CMK (cell line): ENCODE measurements at regions not wholly inside any gene's neighbourhood (a gene's known extent, or its start where the extent isn't known, plus 50 kb on each side); places are given as distances from the start of the nearest gene placed in this dataset.
"Not testable (repeated sequence)": the region's sequence is repeated elsewhere in the genome, so short reads cannot be mapped to it uniquely, and the experiment has no call there.

ENCODE experiments used
- DNase-seq: peaks from one replicate; pipeline ENCODE4 v3.0.0-alpha.2; 2010; ENCODE audit warnings: low read depth

- DNase-seq = not testable (repeated sequence)
Observed at GRCh38 chr21:9001890-9002663, 1519.3 kb upstream of the TPTE start.

- not testable (repeated sequence) for DNase-seq
Observed at GRCh38 chr21:9003909-9004814, 1517.2 kb upstream of the TPTE start.

GRCh38 chr21:9004815-9005518 is 1516.4 kb upstream of the TPTE start:
- not testable (repeated sequence) for DNase-seq

GRCh38 chr21:9005671-9006070 is 1515.7 kb upstream of the TPTE start:
- not testable (repeated sequence) for DNase-seq

GRCh38 chr21:9006111-9006510 is 1515.3 kb upstream of the TPTE start:
- not testable (repeated sequence) for DNase-seq

- not testable (repeated sequence) for DNase-seq
Observed at GRCh38 chr21:9006553-9007323, 1514.6 kb upstream of the TPTE start.

- no peak for DNase-seq
Observed at GRCh38 chr21:9008636-9009035, 1512.7 kb upstream of the TPTE start.

- DNase-seq = not testable (repeated sequence)
Observed at GRCh38 chr21:9009267-9010016, 1511.9 kb upstream of the TPTE start.

GRCh38 chr21:9010121-9010795 is 1511.1 kb upstream of the TPTE start:
- DNase-seq = not testable (repeated sequence)

- DNase-seq = not testable (repeated sequence)
Observed at GRCh38 chr21:9010936-9011890, 1510.2 kb upstream of the TPTE start.

GRCh38 chr21:9011916-9012315 is 1509.5 kb upstream of the TPTE start:
- DNase-seq = not testable (repeated sequence)

GRCh38 chr21:9013502-9014242 is 1507.7 kb upstream of the TPTE start:
- not testable (repeated sequence) for DNase-seq

- not testable (repeated sequence) for DNase-seq
Observed at GRCh38 chr21:9014243-9014734, 1507.1 kb upstream of the TPTE start.

GRCh38 chr21:9015483-9016197 is 1505.7 kb upstream of the TPTE start:
- DNase-seq = not testable (repeated sequence)

GRCh38 chr21:9017206-9017605 is 1504.2 kb upstream of the TPTE start:
- DNase-seq = not testable (repeated sequence)

GRCh38 chr21:9018731-9019253 is 1502.6 kb upstream of the TPTE start:
- DNase-seq = not testable (repeated sequence)
